ENCODE measurements at regions not wholly inside any gene's neighbourhood (a gene's known extent, or its start where the extent isn't known, plus 50 kb on each side); places are given as distances from the start of the nearest gene placed in this dataset.
"Not testable (repeated sequence)": the region's sequence is repeated elsewhere in the genome, so short reads cannot be mapped to it uniquely, and the experiment has no call there.

GRCh38 chr2:111432423-111432822 is 311.7 kb downstream of the BCL2L11 start:
- not testable (repeated sequence) for DNase-seq

DNA sequence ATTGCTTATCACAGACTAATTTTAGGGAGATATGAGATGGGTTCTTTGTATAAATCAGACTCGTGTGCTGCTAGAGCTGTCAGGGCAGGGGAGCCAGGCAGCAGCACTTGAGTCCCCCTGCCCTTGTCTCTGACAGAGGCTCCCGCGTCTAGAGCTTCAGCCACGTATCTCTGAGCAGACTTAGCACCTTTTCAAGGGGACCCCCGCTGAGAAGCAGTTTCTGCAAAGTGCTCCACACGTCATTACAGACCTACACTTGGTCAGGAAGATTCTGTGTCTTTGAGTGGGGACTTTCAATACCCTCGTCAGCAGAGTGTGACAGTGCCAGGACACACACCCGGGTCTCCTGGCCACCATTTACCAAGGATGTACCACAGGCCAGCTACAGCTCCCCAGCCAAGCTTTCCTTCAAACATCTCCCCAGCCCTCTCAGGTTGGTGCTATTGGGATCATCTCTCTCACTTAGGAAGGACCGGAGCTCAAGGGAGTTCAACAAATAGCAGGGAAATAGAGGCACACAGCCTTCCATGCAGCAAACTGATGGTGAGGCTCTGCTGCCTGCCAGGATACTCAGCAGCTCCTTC is 312.3 kb downstream of the BCL2L11 start:
- DNase-seq, result not testable (repeated sequence)

GRCh38 chr2:111433892-111434607 is 313.3 kb downstream of the BCL2L11 start:
- DNase-seq, result not testable (repeated sequence)

- DNase-seq, result not testable (repeated sequence)
Observed at GRCh38 chr2:111434608-111434939, 313.9 kb downstream of the BCL2L11 start.

DNA sequence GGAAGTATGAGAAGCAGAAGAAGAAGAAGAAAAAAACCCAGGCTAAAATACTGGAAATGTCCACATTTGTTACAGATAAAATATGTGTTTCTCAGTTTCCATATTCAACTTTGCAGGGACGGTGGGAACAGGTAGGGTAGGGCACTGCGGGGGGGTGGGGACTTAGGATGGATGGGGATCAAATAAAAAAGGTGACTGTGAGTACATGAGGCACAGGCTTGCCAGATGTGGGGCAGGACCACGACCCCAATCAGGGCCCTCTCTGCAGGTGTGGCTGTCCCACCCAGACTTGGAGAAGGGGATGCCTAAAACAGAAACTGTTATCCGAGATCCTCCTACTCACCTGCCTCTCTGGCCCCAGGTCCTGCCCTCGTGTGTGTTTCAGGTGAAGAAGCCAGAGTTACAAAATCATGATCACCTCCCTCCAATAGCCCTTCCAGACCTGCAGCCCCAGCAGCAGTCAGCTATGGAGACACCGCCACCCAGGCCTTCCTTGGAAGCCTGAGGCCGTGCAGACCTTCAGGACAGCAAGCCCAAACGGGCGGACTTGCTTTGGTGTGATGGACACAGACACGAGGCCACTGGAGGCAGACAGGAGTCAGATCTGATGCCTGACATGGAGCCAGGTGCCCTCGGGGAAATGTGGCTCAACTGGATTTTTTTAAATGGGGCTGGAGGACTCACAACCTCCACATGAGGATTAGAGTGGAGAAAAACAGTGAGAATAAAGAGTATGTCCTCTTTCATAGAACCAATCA is 315.0 kb downstream of the BCL2L11 start:
- DNase-seq, result not testable (repeated sequence)

- DNase-seq, result not testable (repeated sequence)
Observed at GRCh38 chr2:111436411-111436810, 315.7 kb downstream of the BCL2L11 start.

DNA sequence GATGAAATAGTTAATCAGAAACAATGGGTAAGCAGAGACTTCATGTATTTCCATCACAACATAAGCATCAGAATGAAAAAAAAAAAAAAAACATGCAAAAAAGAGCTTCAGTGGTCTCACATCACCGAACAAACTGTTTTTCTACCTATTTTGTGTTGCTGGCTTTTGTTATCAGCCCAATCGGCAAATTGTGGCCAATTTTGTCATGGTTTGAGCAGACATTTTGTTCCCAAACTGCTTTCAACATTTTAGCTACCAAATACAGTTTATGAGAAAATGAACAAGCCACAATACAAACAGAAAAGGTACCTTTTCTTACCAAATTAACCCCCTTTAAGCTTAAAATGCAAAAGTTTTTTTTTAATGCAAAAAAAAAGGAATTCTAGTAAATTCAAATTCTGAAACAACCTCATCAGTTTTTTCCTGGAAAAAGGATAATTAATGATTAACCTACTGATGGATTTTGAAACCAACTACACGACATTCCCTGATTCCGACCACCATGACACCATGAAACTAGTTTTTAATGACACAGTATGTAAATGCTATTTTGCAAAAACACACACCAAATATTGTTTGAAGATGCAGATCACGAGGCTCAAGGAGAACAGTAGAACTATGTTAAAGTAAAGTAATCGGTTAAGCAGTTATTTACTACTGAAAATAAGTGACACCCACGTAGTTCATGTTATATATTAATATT is 316.7 kb downstream of the BCL2L11 start:
- not testable (repeated sequence) for DNase-seq

GRCh38 chr2:111438161-111438560 is 317.4 kb downstream of the BCL2L11 start:
- DNase-seq, result not testable (repeated sequence)

- DNase-seq, result not testable (repeated sequence)
Observed at GRCh38 chr2:111439237-111439636, 318.5 kb downstream of the BCL2L11 start.

GRCh38 chr2:111441614-111442013 is 320.9 kb downstream of the BCL2L11 start:
- DNase-seq, result not testable (repeated sequence)

DNA sequence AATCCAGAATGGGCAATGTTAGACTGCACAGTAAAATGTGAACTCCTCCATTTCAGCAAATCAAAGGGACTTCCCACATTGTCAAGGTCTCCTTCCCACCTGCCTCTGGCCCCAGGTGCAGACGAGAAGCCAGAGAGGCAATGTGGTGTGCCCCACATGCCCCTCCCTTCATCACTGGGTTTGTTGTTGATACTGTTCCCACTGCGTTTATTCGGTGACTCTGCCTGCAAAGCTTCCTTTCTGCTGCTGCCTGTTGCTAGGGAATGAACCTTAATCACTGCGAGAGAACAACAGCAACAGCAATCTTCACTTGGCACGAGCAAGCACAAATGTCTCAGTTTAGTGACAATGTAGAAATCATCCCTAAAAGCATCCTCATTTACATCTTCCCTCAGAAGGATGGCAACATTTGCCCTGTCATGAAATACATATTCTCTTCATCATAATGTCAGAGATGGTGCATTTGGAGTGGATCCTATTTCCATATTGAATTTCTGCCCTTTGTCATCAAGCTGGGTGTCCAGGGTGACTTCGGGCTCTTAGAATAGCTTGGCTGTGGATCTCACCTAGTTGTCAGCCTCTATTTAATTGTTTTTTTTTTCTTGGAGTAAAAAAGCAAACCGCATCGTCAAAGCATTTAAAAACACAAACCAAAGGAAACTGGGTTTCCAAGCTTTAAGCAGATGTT is 322.2 kb downstream of the BCL2L11 start:
- DNase-seq, result not testable (repeated sequence)

DNA sequence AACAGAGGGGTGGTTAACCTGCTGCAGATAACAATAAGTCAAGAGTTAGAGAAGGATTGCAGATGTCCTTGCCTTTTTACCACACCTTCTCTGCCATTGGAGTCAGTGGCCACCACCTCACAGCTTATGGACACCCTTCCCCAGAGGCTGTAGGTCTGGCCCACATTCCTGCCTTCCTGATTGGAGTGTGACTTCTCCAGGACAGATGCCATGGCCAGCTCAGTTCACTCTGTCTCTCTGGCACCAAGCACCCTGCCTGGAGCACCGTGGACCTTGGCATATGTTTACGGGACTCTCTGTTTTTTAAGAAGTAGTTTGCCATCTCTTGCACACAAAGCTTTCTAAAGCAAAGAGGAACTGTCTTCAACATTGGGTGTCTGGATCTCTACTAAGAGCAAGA is 323.8 kb downstream of the BCL2L11 start:
- DNase-seq, result not testable (repeated sequence)

DNA sequence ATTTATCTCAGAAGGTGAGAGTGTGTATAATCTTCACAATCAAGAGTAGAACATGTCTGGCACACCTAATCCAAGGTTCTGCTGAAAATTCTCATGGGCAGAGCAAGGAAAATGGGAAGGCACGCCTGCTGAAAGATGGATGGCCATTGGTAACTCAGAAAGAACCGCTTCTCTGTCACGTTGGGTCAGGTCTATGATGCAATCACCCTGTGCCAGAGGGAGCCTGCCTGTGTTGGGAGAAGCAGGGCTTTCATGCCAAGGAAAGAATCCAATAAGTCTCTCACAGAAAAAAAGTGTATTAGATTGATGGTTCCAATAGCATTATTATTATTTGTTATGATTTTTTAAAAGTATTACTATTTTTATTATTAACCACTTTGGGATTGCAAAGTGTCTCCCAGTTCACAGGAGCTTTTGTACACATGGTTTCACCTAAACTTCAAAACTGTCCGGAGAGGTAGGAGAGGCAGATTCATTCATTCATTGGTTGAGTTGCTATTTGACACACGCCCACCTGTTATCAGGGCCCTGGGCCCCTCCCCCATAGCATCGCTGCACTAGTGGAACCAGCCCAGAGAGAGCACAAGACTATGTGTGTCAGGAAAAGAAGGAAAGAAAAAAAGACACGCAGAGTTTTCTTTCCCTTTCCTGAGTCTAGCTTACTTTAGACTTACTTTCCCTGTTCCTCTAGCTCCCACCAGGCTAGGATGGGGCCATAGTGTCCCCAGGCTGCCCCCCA is 324.6 kb downstream of the BCL2L11 start:
- not testable (repeated sequence) for DNase-seq

- not testable (repeated sequence) for DNase-seq
Observed at GRCh38 chr2:111445941-111446340, 325.2 kb downstream of the BCL2L11 start.

- DNase-seq, result not testable (repeated sequence)
Observed at GRCh38 chr2:111447482-111447881, 326.8 kb downstream of the BCL2L11 start.

DNA sequence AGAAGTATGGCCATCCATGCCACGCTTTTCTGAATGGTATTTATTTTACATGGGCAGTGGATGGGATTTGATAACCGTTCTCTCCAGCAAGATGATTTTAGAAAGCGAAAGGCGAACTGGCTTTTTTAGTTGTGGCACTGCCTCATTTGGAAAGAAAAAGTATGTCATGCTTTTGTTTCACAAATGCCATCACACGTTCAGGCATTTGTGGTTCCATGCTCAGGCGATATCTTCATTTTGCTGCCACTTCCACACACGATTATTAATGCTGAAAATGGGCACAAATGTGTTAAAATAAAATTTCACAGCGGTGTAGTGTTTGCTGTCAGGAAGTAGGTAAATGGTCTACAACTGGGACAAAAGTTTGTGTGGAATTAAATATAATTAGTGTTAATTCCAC is 328.1 kb downstream of the BCL2L11 start:
- DNase-seq, result not testable (repeated sequence)

DNA sequence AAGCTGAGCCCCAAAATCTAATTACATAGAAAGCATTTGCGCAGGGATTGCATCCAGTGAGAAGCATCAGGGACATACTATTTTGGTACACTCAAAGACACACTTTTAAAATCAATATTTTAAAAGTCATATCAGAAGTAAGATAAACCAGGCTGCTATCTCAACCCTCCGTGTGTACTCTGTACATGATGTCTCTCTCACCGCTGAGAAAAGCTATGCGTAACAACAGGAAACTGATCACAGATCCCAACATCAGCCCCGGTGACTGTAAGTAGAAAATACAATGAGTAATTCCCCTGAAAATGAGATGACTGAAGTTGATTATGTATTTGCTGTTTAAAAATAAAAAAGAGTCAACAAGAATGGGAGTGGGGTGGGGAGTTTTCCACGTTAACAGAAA is 329.8 kb downstream of the BCL2L11 start:
- DNase-seq, result not testable (repeated sequence)

- not testable (repeated sequence) for DNase-seq
Observed at GRCh38 chr2:111451692-111452199, 331.0 kb downstream of the BCL2L11 start.

DNA sequence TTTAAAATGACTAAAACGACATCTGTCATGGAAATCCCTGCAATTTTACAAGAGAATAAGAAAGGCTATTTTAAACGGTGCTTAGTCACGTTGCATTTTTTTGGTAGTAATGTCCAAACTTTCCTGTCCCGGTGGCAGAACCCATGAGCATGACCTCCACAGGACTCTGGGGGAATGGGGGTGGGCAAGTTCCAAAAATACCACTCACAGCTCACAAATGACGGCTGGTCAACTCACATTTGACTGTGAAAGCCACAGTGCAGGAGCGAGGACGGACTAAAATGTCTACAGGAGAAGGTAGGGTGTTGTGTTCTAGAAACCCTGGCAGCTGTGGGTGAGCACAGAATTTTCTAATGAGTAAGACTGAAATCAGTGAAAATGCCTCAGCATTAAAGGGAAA is 331.5 kb downstream of the BCL2L11 start:
- not testable (repeated sequence) for DNase-seq

GRCh38 chr2:111453308-111453707 is 332.6 kb downstream of the BCL2L11 start:
- DNase-seq, result not testable (repeated sequence)

GRCh38 chr2:111453816-111454215 is 333.1 kb downstream of the BCL2L11 start:
- not testable (repeated sequence) for DNase-seq

- DNase-seq, result not testable (repeated sequence)
Observed at GRCh38 chr2:111454404-111454803, 333.7 kb downstream of the BCL2L11 start.

Measured in NCI-H1105 treated with DMSO at 0.1 percent for 48 hours (cell line).